CD4-positive, alpha-beta T cell (primary cell): ENCODE measurements at regions not wholly inside any gene's neighbourhood (a gene's known extent, or its start where the extent isn't known, plus 50 kb on each side); places are given as distances from the start of the nearest gene placed in this dataset.

Experiments
- ATAC-seq: fragments of 200-7000 bp; cut with Tn5 transposase; one replicate; pipeline ENCODE4 v1.10.0; 2022; ENCODE audit warnings: mild to moderate bottlenecking; ENCODE audit not compliant: poor library complexity
- CTCF ChIA-PET: fragments of 350-600 bp; sonication (Branson Sonifier 250); formaldehyde crosslinking; loops from one replicate; lab custom pipeline; 2021; ENCODE audit warnings: antibody characterized with exemption, inconsistent platforms; lab: Charles Lee
- POLR2A ChIA-PET: fragments of 350-600 bp; sonication (Branson Sonifier 250); formaldehyde crosslinking; loops from one replicate; lab custom pipeline; 2021; ENCODE audit warnings: antibody characterized with exemption, inconsistent platforms; lab: Charles Lee
- DNase-seq, 14 experiments: peaks; one replicate each; pipeline ENCODE4 v3.0.0-alpha.2; 2013 to 2020; ENCODE audit warnings: mixed read lengths in 2 of 14
- H3K27ac ChIP-seq, 2 donors: one replicate each; pipeline versions ENCODE4 v1.5.1 to v1.7.0; 2013; ENCODE audit warnings: low read length in 2 of 2, low read depth in 1 of 2, mild to moderate bottlenecking in 1 of 2
- H3K27me3 ChIP-seq, 2 experiments: 1 replicate in 1 of 2; 2 replicates in 1 of 2; pipeline versions ENCODE4 v1.6.1 to v1.7.0; 2013; ENCODE audit warnings: low read length in 2 of 2, control low read depth in 1 of 2, mild to moderate bottlenecking in 1 of 2, moderate library complexity in 1 of 2; ENCODE audit not compliant: insufficient read depth in 2 of 2, control insufficient read depth in 1 of 2
- H3K36me3 ChIP-seq: one replicate; pipeline ENCODE4 v1.6.1; 2013; ENCODE audit warnings: low read length, control low read depth; ENCODE audit not compliant: insufficient read depth
- H3K4me1 ChIP-seq: one replicate; pipeline ENCODE4 v1.6.1; 2013; ENCODE audit warnings: low read length, control low read depth; ENCODE audit not compliant: insufficient read depth
- H3K4me3 ChIP-seq: one replicate; pipeline ENCODE4 v1.5.1; 2013; ENCODE audit warnings: mild to moderate bottlenecking, low read length, moderate library complexity
- H3K9me3 ChIP-seq, 2 experiments: 1 replicate in 1 of 2; 2 replicates in 1 of 2; pipeline versions ENCODE4 v1.6.1 to v1.7.0; 2013; ENCODE audit warnings: low read length in 2 of 2, mild to moderate bottlenecking in 2 of 2, control low read depth in 1 of 2, moderate library complexity in 1 of 2; ENCODE audit not compliant: control insufficient read depth in 1 of 2, insufficient read depth in 1 of 2
- H3K27ac Mint-ChIP-seq: one replicate; pipeline ENCODE4 v1.8.0; 2020; ENCODE audit warnings: mixed read lengths
- H3K27me3 Mint-ChIP-seq: one replicate; pipeline ENCODE4 v1.8.0; 2021; ENCODE audit warnings: mixed read lengths
- H3K36me3 Mint-ChIP-seq: one replicate; pipeline ENCODE4 v1.8.0; 2021; ENCODE audit warnings: low read depth, mixed read lengths
- H3K4me1 Mint-ChIP-seq: one replicate; pipeline ENCODE4 v1.8.0; 2021; ENCODE audit warnings: low read depth, mixed read lengths
- H3K4me3 Mint-ChIP-seq: one replicate; pipeline ENCODE4 v1.8.0; 2020; ENCODE audit warnings: mild to moderate bottlenecking, mixed read lengths
- H3K9me3 Mint-ChIP-seq: one replicate; pipeline ENCODE4 v1.8.0; 2020; ENCODE audit warnings: mixed read lengths
- CTCF ChIP-seq: fragments of 200-600 bp; IDR thresholded peaks from one replicate; pipeline ENCODE4 v1.8.0; 2022; ENCODE audit warnings: antibody characterized with exemption, mild to moderate bottlenecking
- intact Hi-C, 2 experiments: fragments of 100-400 bp; cut with DNase I in 1 of 2; cut with micrococcal nuclease in 1 of 2; formaldehyde crosslinking; loops; one replicate each; pipeline versions ENCODE4 v1.15.1 to v1.9.0; 2023 to 2025; cut with DNase I, micrococcal nuclease

GRCh38 chr4:67151376-67152343 is 393.6 kb downstream of the CENPC start:
- CTCF ChIA-PET: no interaction called here
- H3K27me3 ChIP-seq: no peaks in the 10 kb centered on the region
- intact Hi-C loops: no loop called here

GRCh38 chr4:67141586-67141985 is 403.7 kb downstream of the CENPC start:
- CTCF ChIA-PET: no interaction called here

More at GRCh38 chr4:67151376-67152343, 393.6 kb downstream of the CENPC start:
- POLR2A ChIA-PET: no interaction called here
- no peak for TF ChIP-seq CTCF
- H3K9me3 Mint-ChIP-seq: no peaks in the 10 kb centered on the region
- H3K36me3 Mint-ChIP-seq: no peaks in the 10 kb centered on the region
- no peak overlapping the region for H3K27ac ChIP-seq
- H3K4me1 ChIP-seq: no peaks in the 10 kb centered on the region
- H3K4me3 Mint-ChIP-seq: no peak overlapping the region
- DNase-seq (peak in 1 of 14 experiments; percentile 4), ATAC-seq (no peak)
- H3K36me3 ChIP-seq: no peaks in the 10 kb centered on the region
- H3K4me1 Mint-ChIP-seq: no peaks in the 10 kb centered on the region
- H3K27me3 Mint-ChIP-seq: no peaks in the 10 kb centered on the region
- no peak overlapping the region for H3K4me3 ChIP-seq
- peaks cover 0 to 22% of the 10 kb centered on the region in 2 experiments for H3K9me3 ChIP-seq
- no peak overlapping the region for H3K27ac Mint-ChIP-seq

GRCh38 chr4:67134616-67135015 is 410.7 kb downstream of the CENPC start:
- H3K4me1 ChIP-seq: no peaks in the 10 kb centered on the region
- intact Hi-C loops: no loop called here
- TF ChIP-seq CTCF: no peak
- no peak overlapping the region for H3K4me3 Mint-ChIP-seq
- ATAC-seq (no peak), DNase-seq (no peak)
- ChIA-PET CTCF (no interaction called here), POLR2A (no interaction called here)
- no peak overlapping the region for H3K4me3 ChIP-seq
- H3K9me3 ChIP-seq: no peaks in the 10 kb centered on the region
- H3K36me3 Mint-ChIP-seq: no peaks in the 10 kb centered on the region
- no peak overlapping the region for H3K27ac Mint-ChIP-seq
- no peaks in the 10 kb centered on the region for H3K27me3 Mint-ChIP-seq
- no peaks in the 10 kb centered on the region for H3K36me3 ChIP-seq
- H3K9me3 Mint-ChIP-seq: peaks cover 4% of the 10 kb centered on the region
- H3K27me3 ChIP-seq: no peaks in the 10 kb centered on the region
- H3K27ac ChIP-seq: no peak overlapping the region
- H3K4me1 Mint-ChIP-seq: no peaks in the 10 kb centered on the region

More at GRCh38 chr4:67141586-67141985, 403.7 kb downstream of the CENPC start:
- H3K4me3 Mint-ChIP-seq: no peak overlapping the region
- ATAC-seq: no peak
- H3K27me3 Mint-ChIP-seq: no peaks in the 10 kb centered on the region
- intact Hi-C loops: no loop called here
- no peak for DNase-seq
- no peaks in the 10 kb centered on the region for H3K36me3 ChIP-seq
- H3K36me3 Mint-ChIP-seq: no peaks in the 10 kb centered on the region
- TF ChIP-seq CTCF: no peak
- H3K27ac ChIP-seq: no peak overlapping the region
- no peaks in the 10 kb centered on the region for H3K9me3 ChIP-seq
- H3K9me3 Mint-ChIP-seq: no peaks in the 10 kb centered on the region
- H3K4me3 ChIP-seq: no peak overlapping the region
- no peaks in the 10 kb centered on the region for H3K27me3 ChIP-seq
- no peak overlapping the region for H3K27ac Mint-ChIP-seq
- H3K4me1 ChIP-seq: no peaks in the 10 kb centered on the region
- no peaks in the 10 kb centered on the region for H3K4me1 Mint-ChIP-seq
- POLR2A ChIA-PET: no interaction called here
